Daoy (cell line): ENCODE measurements at regions not wholly inside any gene's neighbourhood (a gene's known extent, or its start where the extent isn't known, plus 50 kb on each side); places are given as distances from the start of the nearest gene placed in this dataset.

Experiments
- DNase-seq: peaks from one replicate; pipeline ENCODE4 v3.0.0-alpha.2; 2015; ENCODE audit warnings: low read depth

DNA sequence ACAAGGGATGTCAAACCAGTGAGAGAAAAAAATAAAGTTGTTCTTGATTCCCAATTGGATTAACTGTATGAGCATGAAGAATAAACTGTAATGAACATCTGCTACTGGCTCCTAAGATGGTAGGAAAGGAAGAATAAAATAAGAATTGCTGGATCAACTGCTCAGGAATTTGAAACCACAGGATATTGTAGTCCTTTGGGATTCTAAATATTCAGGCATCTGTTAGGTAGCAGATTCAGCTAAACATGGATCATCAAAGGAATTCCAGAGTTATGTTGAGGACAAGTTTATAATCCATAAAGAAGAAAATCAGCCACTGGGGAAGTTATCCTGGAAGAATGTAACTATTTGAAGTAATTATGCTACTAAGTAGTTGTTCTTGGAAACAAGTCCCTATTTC lies 65.8 kb downstream of the ISL1 start:
- no peak for DNase-seq

DNA sequence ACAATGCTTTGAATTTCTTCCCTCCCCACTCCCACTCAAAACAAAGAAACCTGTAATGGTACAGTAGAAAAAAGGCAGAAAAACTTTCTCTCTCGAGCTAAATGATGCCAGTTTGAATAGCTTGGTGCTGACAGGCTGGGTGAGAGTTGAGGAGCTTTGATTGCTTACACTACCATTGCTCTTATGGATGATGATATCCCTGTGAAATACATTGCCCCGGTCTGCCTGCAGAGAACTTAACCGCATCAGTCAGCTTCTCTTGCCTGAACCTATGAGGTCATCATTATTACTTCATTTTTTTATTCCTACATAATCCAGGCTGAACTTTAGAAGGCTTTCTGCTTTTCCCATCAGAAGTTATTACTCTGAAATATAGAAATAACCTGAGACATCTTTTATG lies 69.3 kb downstream of the ISL1 start:
- DNase-seq = no peak

DNA sequence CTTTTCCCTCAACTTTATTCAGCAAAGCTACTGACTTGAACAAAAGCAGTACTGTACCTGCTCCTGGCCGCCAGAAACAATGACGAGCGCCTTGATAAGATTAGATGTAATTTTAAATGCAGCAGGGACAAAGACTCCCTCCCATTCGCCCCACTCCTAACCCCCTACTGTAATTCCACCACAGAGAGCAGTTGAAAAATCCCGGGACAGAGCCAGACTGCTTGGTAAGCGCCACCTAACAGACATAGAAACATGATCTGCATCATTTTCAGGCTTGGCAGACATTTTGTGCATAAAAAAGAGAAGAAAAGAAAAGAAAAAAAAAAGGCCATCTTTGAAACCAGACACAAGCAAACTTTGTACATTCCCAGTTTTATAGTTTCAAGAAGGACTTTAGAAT lies 81.9 kb downstream of the ISL1 start:
- peak; percentile 21 for DNase-seq

DNA sequence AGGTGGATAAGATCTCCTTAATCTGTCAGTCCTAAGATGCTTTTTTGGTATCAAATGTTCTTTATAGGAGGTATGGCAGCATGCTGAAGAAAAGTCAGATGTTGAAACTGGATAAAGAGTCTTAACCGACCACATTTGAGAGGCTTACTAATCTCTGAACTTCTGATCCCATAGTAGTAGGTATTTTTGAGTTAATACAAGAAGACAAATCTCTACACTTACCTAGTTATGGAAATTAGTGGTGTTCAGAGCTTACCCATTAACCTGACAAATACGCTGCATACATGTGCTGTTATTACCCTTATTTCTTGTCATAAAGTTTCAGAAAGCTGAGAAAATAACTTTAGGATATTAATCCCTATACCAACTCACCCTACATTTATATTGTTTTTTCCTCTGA lies 83.0 kb downstream of the ISL1 start:
- no peak for DNase-seq

DNA sequence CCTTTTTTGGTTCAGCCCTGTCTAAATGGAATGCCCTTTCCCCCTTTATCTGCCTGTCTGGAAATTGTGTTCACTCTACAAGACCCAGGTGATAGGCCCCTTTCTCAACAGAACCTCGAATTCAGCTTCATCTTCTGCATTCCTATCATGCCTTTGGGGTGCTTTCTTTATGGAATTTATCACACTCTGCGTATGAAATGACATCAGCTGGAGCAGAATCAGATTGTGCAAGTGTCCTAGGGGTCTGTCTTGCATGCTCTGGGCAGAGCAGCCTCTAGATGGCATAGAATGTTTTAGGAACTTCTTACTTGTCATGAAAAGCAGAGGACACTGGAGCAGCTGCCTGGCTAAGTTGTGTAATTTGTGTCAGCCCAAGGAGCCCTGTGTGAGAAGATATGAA lies 84.9 kb downstream of the ISL1 start:
- no peak for DNase-seq

DNA sequence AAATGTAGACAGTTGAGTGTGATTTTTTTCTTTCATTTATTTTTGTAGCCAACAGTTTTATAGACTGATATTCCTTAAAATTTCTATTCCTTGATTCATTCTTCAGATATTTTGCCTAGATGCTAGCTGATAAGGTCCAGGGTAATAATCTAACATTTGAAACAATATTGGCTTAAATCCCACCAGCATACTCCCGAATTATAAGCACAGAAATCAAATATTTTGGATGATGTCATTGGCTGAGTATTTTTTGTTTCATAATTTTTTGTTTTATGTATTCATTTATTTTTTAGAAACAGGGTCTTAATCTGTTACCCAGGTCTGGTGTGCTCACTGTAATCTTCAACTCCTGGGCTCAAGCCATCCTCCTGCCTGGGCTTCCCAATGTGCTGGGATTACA lies 88.4 kb downstream of the ISL1 start:
- DNase-seq = no peak

DNA sequence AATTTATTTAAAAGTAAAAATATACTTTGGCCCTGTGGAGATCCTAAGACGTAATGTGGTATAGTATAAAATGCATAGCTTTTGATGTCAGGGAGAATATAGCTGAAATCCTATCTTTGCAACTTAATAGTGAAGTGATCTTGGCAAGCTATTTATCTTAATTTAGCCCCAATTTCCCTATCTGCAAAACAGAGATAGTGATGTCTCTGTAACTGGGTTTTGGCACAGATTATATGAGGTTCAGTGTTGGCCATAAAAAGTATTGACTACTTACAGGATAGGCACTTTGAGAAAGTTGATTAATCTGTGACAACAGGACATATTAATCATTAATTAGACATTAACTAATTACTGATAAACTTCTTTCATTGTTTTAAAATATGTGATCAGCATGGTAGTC lies 89.2 kb downstream of the ISL1 start:
- DNase-seq = no peak

DNA sequence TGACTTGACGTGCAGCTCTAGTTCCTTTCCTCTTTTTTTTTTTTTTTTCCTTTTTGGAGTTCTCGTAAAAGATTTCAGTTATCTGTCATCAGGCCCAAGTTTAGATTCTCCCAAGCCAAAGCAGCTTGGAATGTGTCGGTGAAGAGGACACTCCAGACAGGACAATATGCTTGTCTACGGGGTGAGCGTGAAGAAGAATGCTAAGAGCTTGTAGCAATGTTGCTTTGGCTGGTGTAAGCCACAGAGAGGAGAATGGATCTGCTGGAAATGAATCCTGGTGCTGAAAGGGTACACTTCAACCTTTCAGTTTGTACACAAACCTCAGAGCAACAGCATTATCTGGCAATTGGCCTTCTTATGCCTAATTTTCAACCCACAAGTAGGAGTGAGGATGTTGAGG lies 92.4 kb downstream of the ISL1 start:
- no peak for DNase-seq

DNA sequence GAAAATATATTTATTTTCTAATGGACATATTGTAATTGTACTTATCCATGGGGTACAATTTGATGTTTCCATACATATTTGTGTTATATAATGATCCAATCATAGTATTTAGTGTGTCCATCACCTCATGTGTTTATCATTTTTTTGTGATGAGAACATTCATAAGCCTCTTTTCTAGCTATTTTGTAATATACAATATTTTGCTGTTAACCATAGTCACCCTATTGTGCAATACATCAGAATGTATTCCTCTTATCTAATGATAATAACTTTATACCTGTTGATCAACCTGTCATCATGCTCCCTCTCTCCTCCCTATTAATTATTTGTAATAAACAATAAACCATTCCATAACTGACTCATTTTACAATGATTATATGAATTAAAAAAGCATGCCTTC lies 93.2 kb downstream of the ISL1 start:
- no peak for DNase-seq

DNA sequence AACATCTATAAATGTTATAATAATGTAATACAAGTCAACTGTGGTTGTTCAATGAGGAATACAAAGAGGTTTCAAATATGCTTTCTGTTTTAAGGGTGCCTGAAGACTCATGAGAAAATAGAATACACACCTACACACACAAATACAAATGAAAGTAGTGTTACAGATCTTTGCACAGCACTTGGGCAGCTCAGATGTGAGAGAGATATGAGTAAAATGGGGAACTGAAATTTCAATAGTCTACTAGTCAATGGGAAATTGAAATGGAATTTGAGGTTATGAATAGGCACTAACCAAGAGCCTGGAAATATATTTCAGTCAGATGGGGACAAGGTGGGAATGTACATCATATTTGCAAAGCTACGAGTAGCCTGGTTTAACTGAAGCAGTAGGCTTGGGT lies 96.6 kb downstream of the ISL1 start:
- DNase-seq = no peak

DNA sequence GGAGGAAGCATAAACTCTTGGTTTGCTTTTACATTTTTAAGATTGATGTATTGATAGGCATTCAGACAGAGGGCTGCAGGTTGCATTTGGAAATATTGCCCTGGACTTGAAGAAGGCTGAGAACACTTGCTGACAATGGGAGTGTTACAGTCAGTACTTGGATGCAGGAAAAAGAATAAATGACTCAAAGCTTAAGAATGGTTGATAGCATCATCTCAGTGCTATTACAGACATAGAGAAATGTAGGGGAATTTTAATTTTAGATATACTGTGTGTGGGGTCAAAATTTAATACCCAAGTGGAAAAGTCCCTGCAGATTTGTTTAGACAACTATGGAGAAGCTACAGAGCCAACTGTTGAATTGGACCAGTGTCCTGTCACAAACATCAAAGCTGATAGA lies 101.1 kb downstream of the ISL1 start:
- no peak for DNase-seq

DNA sequence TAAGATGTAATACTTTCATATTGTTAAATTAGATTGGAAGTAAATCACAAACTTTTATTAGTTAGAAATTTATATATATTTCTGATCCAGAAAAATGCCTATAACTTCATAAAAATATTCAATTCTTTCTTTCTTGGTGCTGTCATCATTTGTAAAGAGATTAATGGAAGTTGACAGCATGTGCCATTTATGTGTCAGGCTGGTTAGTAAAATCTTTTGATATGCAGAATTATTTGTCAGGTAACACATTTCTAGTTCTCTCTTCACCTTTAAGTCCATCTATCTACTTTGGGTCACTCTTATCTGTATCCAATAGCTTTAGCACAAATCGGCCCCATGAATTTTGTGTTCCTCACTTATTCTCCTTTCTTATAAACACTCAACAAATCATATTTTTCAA lies 102.9 kb downstream of the ISL1 start:
- DNase-seq = no peak

DNA sequence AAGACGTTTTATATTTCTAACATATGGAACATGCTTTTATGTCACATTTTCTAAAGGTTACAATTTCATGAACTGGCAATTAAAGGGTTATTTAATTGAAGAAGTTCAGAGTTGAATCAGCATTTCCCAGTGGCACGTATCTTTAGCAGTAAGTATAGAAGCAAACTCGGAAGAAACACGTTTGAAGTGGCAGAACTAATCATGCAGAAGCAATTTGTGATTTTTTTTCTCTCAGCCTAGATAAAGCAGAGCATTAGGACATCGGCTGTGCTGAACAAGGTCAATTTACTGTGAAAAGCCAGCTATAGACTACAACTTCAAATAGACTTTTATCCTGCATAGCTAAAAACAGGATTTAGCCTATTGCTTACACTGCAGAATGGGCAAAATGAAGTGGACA lies 104.7 kb downstream of the ISL1 start:
- DNase-seq = no peak

DNA sequence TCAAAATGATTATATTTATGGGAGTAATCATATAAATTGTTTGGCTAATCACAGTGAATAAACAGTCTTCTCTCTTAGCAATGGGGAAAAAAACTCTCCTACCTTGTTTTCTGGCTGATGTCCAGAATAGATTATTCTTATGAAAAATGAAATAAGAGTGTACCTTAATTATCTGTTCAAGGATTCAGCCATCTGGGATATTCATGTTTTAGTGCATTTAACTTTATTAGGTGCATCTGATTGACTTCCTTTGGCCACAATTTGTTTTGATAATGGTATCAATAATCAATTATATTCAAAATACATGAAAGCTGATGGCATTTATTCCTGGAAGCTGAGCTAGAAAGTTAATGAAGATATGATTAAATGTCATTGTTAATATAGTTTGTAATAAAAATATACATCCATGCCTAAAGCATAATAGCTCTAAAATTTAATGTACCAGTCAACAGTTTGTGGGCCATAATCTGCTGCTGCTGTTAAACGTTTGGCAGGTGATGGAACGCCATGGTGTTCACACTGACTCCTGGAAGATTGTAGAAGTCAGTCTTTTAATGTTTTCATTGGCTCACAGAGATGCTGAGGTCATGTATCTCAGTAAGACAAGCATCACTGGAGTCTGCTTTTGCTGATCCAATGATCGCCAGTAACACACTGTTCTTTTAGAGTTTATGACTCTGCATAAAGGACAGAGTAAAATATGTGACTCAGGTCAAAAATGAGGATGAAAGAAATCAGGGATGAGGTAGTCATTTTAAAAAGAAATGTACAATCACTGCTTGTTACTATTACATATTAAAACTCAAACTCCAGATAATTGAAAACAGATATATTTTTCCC lies 105.8 kb downstream of the ISL1 start:
- no peak for DNase-seq

DNA sequence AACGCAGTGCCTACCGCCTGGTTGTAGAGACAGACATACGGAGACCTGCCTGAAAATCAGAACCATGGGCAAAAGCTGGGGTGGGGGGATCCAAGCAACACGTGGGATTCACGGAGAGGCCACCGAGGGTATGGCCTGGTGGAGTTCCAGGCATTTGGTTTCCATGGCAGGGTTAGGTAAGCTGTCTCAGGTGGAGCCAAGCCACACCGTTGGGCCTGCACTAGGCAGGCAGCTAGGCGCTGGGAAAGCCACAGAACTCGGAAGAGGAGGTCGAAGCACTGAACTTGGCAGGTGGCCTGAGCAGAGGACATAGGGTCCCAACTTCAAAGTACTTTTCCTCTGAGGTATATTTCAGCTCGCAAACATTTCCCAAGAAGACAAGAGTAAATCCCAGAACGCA lies 111.6 kb downstream of the ISL1 start:
- DNase-seq = no peak

DNA sequence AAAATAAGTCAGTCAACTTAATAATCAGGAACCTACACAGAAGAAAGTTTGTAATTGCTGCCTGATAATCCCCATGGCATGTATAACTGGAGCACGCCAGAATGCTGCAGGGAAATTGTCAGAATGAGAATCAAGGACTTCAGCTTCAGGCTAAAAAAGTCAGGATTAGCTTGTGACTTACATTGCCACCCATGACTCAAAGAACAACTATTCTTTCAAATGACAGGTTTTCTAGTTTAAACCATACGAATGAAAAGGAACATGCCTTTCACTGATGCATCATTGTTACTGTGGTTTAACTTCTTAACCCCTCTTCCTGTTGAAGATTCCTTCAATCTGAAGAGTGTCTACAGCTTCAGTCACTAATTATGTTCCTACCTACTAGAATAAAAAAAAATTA lies 112.4 kb downstream of the ISL1 start:
- DNase-seq = peak; percentile 46

DNA sequence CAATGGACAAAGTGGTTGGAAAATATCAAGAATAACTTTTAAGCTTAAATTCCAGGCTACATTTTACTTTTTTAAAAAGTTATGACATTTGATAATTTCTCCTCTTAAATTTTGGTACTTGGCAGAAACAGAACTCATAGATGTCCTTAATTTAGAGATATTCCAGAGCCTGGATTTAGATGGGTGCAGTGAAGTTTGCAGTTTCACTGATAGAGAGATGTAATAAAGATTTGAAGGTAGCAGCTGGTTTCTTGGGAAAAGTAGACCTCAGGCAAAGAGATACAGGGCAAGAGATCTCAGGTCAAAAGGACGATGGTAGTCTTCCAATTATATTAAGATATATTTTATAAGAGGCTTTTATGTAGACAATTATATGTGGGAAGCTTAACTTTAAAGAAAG lies 134.6 kb downstream of the ISL1 start:
- no peak for DNase-seq

DNA sequence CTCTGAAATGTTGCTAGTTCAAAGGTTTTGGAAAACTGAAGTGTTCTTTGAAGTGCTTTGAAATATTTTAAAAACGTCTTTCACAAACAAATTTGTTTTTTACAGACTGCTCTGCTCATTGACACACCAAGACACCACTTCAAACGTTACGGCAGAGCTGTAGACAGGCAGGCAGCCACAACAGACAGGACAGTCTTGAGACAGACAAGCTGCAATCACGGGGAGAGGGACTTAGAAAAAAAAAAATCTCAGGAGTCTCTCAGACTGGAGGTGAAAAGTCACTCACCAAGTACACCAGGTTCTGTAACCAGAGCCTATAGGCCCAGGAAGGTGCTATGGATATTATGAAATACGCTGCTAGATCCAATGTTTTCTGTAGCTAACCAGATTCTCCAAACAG lies 135.4 kb downstream of the ISL1 start:
- no peak for DNase-seq

DNA sequence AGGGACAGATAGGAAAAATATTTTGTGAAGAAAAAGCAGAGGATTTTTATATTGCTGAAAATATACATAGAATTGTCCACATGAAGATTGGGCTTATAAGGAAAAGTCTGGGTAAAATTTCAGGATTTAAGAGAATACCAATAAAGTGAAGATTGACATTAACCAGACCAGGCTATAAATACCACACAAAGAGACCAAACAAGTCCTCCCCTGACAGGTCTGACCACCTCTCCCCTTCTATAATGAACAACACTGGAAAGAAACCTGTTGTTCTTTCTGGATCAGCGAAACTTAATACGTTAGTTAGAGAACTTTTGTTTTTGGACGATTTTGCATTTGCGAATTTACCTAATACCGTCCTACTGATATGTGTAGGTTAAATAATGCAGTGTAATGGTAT lies 138.3 kb downstream of the ISL1 start:
- no peak for DNase-seq

DNA sequence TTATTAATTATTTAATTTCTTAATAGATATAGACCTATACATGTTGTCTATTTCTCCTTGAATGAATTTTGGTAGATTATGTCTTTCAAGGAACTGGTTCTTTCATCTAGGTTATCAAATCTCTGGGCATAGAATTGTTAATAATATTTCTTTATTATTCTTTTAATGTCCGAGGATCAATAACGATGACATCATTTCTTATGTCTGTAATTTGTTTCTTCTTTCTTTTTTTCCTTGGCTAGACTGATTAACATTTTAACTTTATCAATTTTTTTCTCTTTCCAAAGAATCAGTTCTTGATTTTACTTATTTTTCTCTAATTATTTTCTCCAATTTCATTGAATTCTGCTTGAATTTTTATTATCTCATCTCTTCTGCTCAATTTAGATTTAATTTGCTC lies 156.0 kb downstream of the ISL1 start:
- DNase-seq = no peak

DNA sequence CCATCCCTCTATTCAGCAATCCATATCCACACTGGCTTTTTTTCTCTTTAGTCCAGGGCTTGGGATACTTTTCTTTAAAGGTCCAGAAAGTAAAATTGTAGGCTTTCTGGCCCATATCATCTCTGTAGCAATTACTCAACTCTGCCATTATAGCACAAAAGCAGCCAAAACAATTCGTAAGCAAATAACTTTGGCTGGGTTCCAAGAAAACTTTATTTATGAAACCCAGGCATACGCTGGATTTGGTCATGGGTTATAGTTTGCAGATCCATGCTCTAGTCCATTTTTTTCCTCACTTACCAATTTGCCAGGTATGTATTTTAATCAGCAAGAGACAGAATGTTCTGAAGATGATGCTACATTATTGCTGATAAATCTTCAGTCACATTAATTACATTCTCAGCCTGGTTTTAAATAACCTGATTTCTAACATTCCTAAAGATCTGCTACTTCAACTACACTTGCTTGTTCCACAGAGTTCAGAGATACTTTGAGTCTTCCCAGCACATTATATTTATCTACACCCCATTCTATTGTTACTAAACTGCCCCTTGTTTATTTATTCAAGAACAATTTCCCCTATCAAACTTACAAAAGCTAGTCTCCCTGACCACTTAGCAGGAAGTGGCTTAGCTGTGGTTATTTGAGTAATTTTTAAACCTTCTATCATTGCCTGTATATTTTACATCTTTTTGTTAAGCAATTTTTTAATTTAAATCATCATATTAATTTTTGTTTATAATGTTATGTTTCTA lies 161.0 kb downstream of the ISL1 start:
- DNase-seq = no peak

DNA sequence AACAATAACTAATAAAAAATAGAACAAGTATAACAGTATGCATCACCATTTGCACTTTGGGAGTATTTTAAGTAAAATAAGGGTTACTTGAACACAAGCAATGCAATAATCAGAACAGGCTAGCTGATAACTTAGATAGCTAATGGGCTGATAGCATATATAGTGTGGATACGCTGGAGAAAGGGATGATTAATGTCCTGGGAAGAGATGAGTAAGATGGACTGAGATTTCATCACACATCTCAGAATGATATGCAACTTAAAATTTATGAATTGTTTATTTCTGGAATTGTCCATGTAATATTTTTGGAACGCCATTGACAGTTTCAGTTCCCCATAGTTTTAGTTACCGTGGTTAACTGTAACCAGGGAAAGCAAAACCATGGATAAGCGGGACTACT lies 173.6 kb downstream of the ISL1 start:
- DNase-seq = no peak

DNA sequence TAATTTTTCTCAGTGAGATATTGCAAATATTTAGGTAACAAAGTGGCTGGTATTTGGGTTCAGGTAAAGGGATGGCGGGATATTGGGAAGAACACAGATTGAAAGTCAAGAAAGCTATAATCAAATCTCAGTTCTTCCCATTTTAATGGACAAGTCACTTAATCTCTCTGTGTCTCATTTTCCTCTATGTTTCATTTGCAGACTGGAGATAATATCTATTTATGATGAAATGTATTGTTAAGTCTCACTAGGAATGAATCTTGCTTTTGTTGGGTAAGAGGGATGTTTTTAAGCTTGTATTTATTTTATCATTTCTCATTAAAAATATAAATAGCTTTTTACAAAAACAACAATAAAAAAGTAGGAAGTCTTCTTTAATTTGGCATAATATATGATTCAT lies 175.4 kb downstream of the ISL1 start:
- DNase-seq = no peak

DNA sequence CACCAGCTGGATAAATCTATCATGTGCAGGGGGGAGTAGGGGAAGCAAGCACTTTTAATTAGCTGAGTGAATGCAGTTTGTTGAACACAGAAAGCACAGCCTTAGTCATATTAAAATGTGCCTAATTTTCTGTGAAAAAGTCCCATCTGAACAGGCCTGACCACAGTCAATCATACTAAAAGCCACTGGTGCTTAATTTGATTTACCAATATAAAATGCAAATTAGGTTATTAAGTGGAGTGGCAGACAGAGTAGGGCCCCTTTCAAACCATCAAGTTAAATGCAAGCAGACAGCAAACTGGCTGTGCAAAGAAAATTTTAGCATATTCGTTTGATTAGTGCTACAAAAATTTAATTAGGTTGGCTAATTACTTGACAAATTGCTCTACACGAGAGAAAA lies 176.1 kb downstream of the ISL1 start:
- no peak for DNase-seq
